UCSD-AML1 (cell line): ENCODE measurements at regions not wholly inside any gene's neighbourhood (a gene's known extent, or its start where the extent isn't known, plus 50 kb on each side); places are given as distances from the start of the nearest gene placed in this dataset.

Experiments
- DNase-seq: peaks from one replicate; lab custom pipeline; 2025; ENCODE audit not compliant: unreplicated experiment; lab: John Stamatoyannopoulos, UW

DNA sequence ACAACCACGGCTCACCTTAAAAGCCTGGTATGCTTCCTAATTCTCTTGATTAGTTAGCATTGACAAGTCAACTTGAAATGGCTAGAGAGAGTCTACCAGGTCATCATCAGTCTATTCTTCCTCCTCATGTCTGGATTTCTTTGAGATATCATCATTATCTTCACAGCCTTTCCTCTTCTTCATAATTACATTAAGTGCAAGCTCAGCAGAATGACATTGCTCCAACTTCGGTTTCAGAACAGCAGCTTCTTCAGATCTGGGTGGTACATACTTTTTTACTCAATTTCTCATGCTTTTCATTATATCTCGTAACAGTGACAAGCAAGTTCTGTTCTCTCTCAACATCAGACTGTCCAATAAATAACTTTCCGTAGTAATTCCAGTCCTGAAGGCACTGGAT lies 337.5 kb upstream of the TENM3 start:
- no peak for DNase-seq

DNA sequence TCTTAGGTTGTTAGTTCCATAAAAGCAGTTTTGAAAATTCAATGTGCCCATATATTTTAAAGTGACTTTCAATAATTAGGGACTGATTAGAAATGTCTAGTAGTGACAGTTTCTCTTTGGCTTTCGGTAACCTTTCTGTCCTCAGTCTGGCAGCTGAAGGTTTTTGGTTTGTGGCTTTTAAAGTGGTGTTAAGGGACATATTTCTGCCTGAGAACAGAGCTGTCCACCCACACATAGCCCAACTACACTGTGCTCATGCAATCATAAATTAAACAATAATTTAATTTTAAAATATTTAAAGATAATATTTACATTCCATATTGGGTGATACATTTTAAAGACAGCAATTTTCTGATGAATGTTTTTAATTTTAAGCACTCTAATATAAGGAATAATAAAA lies 335.0 kb upstream of the TENM3 start:
- no peak for DNase-seq

- no peak for DNase-seq
Measured at GRCh38 chr4:181909368-181909767, 333.8 kb upstream of the TENM3 start.

GRCh38 chr4:181911420-181911819 lies 331.8 kb upstream of the TENM3 start:
- DNase-seq = no peak

DNA sequence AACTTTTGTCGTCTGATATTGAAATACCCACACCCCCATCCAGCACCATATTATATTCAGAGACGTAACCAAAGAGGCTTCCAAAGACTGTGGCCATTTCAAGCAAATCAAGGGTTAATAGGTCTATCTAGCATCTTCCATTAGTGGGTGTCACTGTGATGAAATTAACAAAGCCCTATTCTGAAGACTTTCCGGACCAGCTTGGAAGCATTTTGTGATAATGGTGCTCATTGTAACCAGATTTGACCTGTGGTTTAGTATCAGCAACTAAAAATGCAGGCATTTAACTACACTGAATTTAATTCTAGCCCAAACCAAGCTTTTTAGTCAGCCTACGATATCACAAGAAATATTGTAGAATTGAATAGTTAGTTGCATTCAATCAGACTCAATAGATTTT lies 309.7 kb upstream of the TENM3 start:
- no peak for DNase-seq

- DNase-seq = no peak
Measured at GRCh38 chr4:181938631-181939030, 304.6 kb upstream of the TENM3 start.

DNA sequence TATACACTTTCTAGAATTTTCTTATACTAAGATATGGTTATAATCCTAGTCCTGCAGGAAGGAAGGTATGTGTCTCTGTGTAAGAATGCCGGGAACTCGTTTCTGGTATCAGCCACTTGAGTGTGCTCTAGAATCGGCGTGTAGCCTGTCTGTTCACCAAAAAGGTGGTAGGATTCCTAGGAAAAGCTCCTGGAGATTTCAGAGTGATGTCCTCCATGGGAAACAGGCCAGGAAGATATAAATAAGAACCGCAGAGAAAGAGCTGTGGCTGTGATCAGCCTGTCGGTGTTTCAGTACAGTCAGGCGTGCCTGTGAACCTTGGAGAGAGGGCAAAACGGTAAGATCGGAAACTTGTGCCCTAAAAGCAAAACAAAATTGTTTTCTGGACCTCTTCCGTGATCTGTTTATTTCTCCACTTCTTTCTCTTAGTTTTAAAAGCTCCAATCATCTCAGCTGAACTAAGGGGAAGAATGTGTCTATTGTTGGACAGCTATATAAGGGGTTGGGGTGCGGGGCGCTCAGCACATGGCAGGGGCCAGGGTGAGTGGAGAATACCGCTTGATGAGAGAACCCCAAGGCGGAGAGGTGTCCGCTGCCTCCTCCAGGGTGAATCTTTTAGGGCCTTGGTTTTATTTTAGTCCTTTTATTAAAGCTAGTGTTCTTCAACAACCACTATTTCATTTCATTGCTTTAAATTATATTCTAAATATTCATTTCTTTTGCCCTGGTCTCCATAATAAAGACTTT lies 303.8 kb upstream of the TENM3 start:
- no peak for DNase-seq

DNA sequence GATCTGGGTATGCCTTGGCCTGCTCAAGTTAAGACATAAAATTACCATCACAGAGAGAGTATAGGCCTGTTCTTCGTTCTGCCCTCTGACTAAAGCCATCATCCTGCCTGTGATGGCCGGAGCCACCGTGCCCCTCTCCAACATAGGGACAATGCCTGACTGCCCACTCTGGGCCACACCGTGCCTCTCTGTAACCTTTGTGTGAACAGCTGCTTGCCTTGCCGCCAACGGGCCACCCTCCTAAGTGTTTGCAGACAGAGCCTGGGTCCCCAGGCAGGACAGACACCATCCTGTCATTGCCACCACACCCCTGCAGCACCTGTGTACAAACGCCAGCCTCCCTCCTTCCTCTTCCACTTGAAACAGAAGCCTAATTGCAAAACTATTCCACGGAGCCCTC lies 298.7 kb upstream of the TENM3 start:
- DNase-seq = no peak

GRCh38 chr4:181946902-181947301 lies 296.3 kb upstream of the TENM3 start:
- DNase-seq = no peak

- no peak for DNase-seq
Measured at GRCh38 chr4:181948839-181949382, 294.3 kb upstream of the TENM3 start.

DNA sequence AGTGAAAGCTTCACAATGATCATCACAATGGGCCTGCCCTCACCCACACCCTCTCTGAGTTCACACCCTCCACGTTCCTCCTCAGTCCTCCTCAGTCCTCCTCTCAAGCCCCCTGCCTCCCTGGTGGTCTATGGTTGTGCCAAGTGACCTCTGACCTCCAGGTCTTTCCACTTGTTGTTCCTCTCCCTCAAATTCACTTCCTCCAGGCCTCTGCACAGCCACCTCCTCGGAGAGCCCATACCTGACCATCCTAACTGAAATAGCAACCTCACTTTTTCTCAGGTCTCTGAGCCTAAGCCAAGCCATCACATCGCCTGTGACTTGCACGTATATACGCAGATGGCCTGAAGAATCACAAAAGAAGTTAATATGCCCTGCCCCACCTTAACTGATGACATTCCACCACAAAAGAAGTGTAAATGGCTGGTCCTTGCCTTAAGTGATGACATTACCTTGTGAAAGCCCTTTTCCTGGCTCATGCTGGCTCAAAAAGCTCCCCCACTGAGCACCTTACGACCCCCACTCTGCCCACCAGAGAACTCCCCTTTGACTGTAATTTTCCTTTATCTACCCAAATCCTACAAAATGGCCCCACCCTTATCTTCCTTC lies 293.4 kb upstream of the TENM3 start:
- DNase-seq = no peak

- DNase-seq = no peak
Measured at GRCh38 chr4:181950372-181951127, 292.7 kb upstream of the TENM3 start.

- DNase-seq = no peak
Measured at GRCh38 chr4:181951265-181951664, 291.9 kb upstream of the TENM3 start.

- DNase-seq = no peak
Measured at GRCh38 chr4:181952478-181952877, 290.7 kb upstream of the TENM3 start.

DNA sequence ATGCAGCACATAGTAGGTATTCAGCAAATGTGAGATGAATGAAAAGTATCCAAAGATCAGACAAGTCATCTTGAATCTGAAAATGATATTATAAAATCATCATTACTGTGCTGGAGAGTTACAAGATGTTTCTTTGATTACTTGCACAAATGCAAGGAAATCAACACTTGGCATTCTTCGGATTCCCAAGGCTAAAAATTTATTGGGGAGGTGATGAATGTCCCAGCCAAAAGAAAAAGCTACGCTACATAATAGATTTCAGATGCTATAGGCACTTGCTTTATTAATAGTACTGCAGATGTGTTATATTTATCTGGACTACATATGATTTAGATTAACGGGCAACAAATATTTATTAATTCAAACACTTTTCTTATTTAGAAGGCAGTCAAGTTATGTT lies 286.7 kb upstream of the TENM3 start:
- no peak for DNase-seq

GRCh38 chr4:181957088-181957487 lies 286.1 kb upstream of the TENM3 start:
- no peak for DNase-seq

GRCh38 chr4:181958446-181958845 lies 284.8 kb upstream of the TENM3 start:
- no peak for DNase-seq

DNA sequence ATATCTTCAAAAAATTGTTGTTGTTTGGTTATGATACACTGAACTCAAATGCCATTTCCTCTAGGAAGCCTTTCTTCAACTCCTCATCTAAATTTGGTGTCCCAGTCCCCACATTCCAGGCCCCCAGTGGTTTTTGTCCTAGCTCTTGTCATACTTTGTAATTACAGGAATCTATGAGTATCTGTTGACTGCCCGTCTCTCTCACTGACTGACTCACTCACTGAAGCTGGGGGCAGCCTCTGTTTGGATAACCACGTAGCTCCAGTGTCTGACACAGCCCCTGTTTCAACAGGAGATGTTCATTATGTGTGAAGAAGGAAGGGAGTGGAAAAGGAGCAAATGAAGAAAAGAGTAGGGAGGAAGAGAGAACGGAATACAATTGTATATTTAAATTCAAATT lies 284.1 kb upstream of the TENM3 start:
- no peak for DNase-seq

DNA sequence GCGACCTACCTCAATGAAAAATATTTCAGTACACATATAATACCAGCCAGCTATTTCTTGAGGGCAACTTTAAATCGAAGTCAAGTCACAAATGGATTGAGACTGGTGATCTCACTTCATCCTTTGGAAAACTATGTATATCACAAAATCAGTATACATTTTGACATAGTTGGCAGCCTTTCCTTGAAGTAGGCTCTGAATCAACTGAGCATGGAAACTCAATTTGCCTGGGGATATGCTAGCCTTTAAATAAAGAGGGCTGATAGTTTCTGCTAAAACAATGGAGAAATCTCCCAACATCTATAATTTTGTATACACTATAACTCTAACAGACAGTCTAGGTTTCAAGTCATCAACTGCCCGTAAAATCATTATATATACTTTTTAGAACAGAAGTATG lies 282.8 kb upstream of the TENM3 start:
- DNase-seq = no peak

DNA sequence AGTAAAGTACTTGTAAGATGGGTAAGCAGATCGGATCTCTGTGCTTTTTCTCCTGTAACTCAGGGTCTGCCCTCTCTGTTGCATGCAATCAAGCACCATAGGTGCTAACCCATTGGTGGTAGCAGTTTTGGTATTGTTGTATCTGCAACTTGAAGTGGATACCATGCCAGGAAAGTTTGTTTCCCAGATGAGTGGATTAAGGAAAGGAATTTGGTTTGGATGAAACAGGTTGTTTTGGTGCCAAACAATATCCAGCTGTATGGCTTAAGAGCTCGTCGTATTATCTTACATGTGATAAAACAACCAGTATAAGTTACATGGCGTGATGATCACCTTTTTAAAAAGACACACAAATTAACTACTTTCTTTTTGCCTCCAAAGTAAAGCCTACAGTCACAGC lies 280.9 kb upstream of the TENM3 start:
- DNase-seq = no peak

DNA sequence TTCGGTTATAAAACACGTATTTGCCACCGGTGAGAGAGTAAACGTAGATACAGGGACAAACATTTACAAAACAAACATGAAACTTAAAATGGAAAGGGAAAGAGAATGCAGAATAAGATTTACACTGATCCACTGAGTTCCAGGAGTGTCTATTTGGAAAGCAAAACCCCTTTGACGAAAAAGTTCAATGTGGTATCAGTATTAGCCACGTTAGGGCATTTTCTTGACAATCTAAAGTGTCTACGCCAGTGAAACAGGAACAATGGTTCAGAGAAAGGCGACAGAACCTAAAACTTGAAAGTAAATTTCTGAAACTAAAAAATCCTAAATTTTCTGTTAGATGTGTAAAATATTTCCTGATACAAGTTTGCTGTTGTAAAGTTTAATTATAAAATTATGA lies 278.5 kb upstream of the TENM3 start:
- no peak for DNase-seq

DNA sequence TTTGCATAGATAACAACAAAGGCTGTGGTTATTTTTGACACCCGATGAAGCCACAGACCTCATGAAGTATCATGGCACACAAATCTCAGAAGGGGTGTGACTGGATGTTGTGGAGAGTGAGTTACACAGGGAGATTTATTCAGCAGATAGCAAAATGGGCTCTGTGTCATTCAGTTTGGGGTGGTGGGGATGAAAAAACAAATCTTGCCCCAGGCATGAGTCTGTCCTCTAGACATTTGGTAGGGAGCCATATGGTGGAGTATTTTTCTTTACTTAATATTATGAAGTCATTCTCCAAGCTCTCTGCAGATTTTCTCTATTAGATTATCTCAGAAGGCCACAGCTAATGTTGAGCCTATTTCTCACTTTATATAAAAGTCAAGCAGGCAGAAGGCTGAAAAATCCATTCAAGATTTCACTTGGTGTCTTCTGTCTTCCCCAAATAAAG lies 277.1 kb upstream of the TENM3 start:
- no peak for DNase-seq
